Suprapubic skin (tissue), 4 donors: ENCODE measurements at regions not wholly inside any gene's neighbourhood (a gene's known extent, or its start where the extent isn't known, plus 50 kb on each side); places are given as distances from the start of the nearest gene placed in this dataset.

Experiments used
- CTCF ChIP-seq, 2 donors: fragments of 200-600 bp in 1 of 2; fragments of 450-650 bp in 1 of 2; sonication (generic) in 1 of 2; IDR thresholded peaks; one replicate each; pipeline ENCODE4 v1.5.1; 2016 to 2019; ENCODE audit warnings: antibody characterized with exemption in 2 of 2, mild to moderate bottlenecking in 1 of 2, moderate library complexity in 1 of 2
- EP300 ChIP-seq: sonication (generic); formaldehyde crosslinking; IDR thresholded peaks from one replicate; pipeline ENCODE4 v1.6.1; 2017; ENCODE audit warnings: antibody characterized with exemption
- POLR2A ChIP-seq, 2 donors: fragments of 450-650 bp; IDR thresholded peaks; one replicate each; pipeline ENCODE4 v1.6.1; 2017; ENCODE audit warnings: antibody characterized with exemption in 2 of 2, mild to moderate bottlenecking in 2 of 2, moderate library complexity in 2 of 2
- POLR2AphosphoS5 ChIP-seq, 3 donors: sonication (generic); formaldehyde crosslinking; IDR thresholded peaks; one replicate each; pipeline ENCODE4 v1.6.1; 2017; ENCODE audit warnings: antibody characterized with exemption in 3 of 3

GRCh38 chr14:95432144-95433093 is 84.0 kb downstream of the SYNE3 start:
- peak in 1 of 2 donors; percentile 61 for TF ChIP-seq CTCF (IDR thresholded peaks at IDR 0.05)
- TF ChIP-seq POLR2AphosphoS5 (IDR thresholded peaks at IDR 0.05) = no peak
- no peak for TF ChIP-seq POLR2A (IDR thresholded peaks at IDR 0.05)
- TF ChIP-seq EP300 = no peak
